UCSD-AML1 (cell line): ENCODE measurements at regions not wholly inside any gene's neighbourhood (a gene's known extent, or its start where the extent isn't known, plus 50 kb on each side); places are given as distances from the start of the nearest gene placed in this dataset.
"Not testable (repeated sequence)": the region's sequence is repeated elsewhere in the genome, so short reads cannot be mapped to it uniquely, and the experiment has no call there.

Source experiments
- DNase-seq: peaks from one replicate; lab custom pipeline; 2025; ENCODE audit not compliant: unreplicated experiment; lab: John Stamatoyannopoulos, UW

- no peak for DNase-seq
These were observed 151.2 kb downstream of the SLITRK1 start for GRCh38 chr13:83731113-83731512.

GRCh38 chr13:83730674-83731073, 151.6 kb downstream of the SLITRK1 start:
- peak; percentile 1 for DNase-seq

GRCh38 chr13:83722443-83722842, 159.8 kb downstream of the SLITRK1 start:
- DNase-seq, result no peak

- no peak for DNase-seq
These were observed 166.2 kb downstream of the SLITRK1 start for GRCh38 chr13:83716121-83716520.

GRCh38 chr13:83714236-83714635, 168.0 kb downstream of the SLITRK1 start:
- no peak for DNase-seq

- DNase-seq, result no peak
These were observed 172.2 kb downstream of the SLITRK1 start for GRCh38 chr13:83710133-83710515.

GRCh38 chr13:83709426-83710132, 172.7 kb downstream of the SLITRK1 start:
- no peak for DNase-seq

- no peak for DNase-seq
These were observed 180.3 kb downstream of the SLITRK1 start for GRCh38 chr13:83702021-83702420.

GRCh38 chr13:83692800-83693199, 189.5 kb downstream of the SLITRK1 start:
- DNase-seq, result no peak

GRCh38 chr13:83691966-83692365, 190.3 kb downstream of the SLITRK1 start:
- DNase-seq, result no peak

GRCh38 chr13:83681547-83681946, 200.7 kb downstream of the SLITRK1 start:
- DNase-seq, result no peak

GRCh38 chr13:83677985-83678384, 204.3 kb downstream of the SLITRK1 start:
- DNase-seq, result no peak

- no peak for DNase-seq
These were observed 209.7 kb downstream of the SLITRK1 start for GRCh38 chr13:83672612-83673011.

GRCh38 chr13:83667606-83668005, 214.7 kb downstream of the SLITRK1 start:
- DNase-seq, result no peak

GRCh38 chr13:83666141-83666540, 216.1 kb downstream of the SLITRK1 start:
- no peak for DNase-seq

- DNase-seq, result no peak
These were observed 225.0 kb downstream of the SLITRK1 start for GRCh38 chr13:83657281-83657680.

GRCh38 chr13:83642617-83643016, 239.7 kb downstream of the SLITRK1 start:
- not testable (repeated sequence) for DNase-seq

- no peak for DNase-seq
These were observed 247.7 kb downstream of the SLITRK1 start for GRCh38 chr13:83634601-83635000.

- no peak for DNase-seq
These were observed 248.5 kb downstream of the SLITRK1 start for GRCh38 chr13:83633746-83634145.

- DNase-seq, result no peak
These were observed 259.9 kb downstream of the SLITRK1 start for GRCh38 chr13:83622422-83622784.

GRCh38 chr13:83621765-83622421, 260.4 kb downstream of the SLITRK1 start:
- DNase-seq, result peak; percentile 4

GRCh38 chr13:83620530-83621220, 261.6 kb downstream of the SLITRK1 start:
- DNase-seq, result no peak
